GM12873 (cell line): ENCODE measurements at regions not wholly inside any gene's neighbourhood (a gene's known extent, or its start where the extent isn't known, plus 50 kb on each side); places are given as distances from the start of the nearest gene placed in this dataset.

ENCODE experiments used
- CTCF ChIP-seq: IDR thresholded peaks from 2 replicates; pipeline ENCODE4 v1.5.1; 2012; ENCODE audit warnings: low read depth, mild to moderate bottlenecking, moderate library complexity, low read length, control low read depth; ENCODE audit not compliant: insufficient read depth; ENCODE audit errors: missing control alignments

- TF ChIP-seq CTCF: no peak
Observed at GRCh38 chr1:181413195-181413815, 70.0 kb upstream of the CACNA1E start.

GRCh38 chr1:181413836-181414235, 69.5 kb upstream of the CACNA1E start:
- TF ChIP-seq CTCF: no peak

- TF ChIP-seq CTCF: no peak
Observed at GRCh38 chr1:181416268-181416860, 67.0 kb upstream of the CACNA1E start.

GRCh38 chr1:181417915-181418314, 65.4 kb upstream of the CACNA1E start:
- no peak for TF ChIP-seq CTCF

- peak; percentile 52 for TF ChIP-seq CTCF
Observed at GRCh38 chr1:181423301-181423918, 59.9 kb upstream of the CACNA1E start.

- peak; percentile 91 for TF ChIP-seq CTCF
Observed at GRCh38 chr1:181424786-181425403, 58.4 kb upstream of the CACNA1E start.

GRCh38 chr1:181425566-181425965, 57.8 kb upstream of the CACNA1E start:
- TF ChIP-seq CTCF: no peak
